ENCODE measurements at regions not wholly inside any gene's neighbourhood (a gene's known extent, or its start where the extent isn't known, plus 50 kb on each side); places are given as distances from the start of the nearest gene placed in this dataset.

GRCh38 chr2:134177351-134177931 is 76.4 kb upstream of the MGAT5 start:
- DNase-seq (ENCODE audit: low spot score), result no peak

- DNase-seq (ENCODE audit: low spot score), result peak; percentile 17
Measured at GRCh38 chr2:134178138-134178877, 75.6 kb upstream of the MGAT5 start.

GRCh38 chr2:134181219-134181618 is 72.7 kb upstream of the MGAT5 start:
- DNase-seq (ENCODE audit: low spot score), result no peak

- DNase-seq (ENCODE audit: low spot score), result no peak
Measured at GRCh38 chr2:134183679-134184078, 70.2 kb upstream of the MGAT5 start.

- no peak for DNase-seq (ENCODE audit: low spot score)
Measured at GRCh38 chr2:134185639-134186038, 68.2 kb upstream of the MGAT5 start.

GRCh38 chr2:134189009-134189720 is 64.7 kb upstream of the MGAT5 start:
- DNase-seq (ENCODE audit: low spot score), result peak; percentile 75

- no peak for DNase-seq (ENCODE audit: low spot score)
Measured at GRCh38 chr2:134190062-134190806, 63.6 kb upstream of the MGAT5 start.

- DNase-seq (ENCODE audit: low spot score), result no peak
Measured at GRCh38 chr2:134190807-134191203, 63.1 kb upstream of the MGAT5 start.

- DNase-seq (ENCODE audit: low spot score), result no peak
Measured at GRCh38 chr2:134191835-134192234, 62.0 kb upstream of the MGAT5 start.

GRCh38 chr2:134193006-134193405 is 60.9 kb upstream of the MGAT5 start:
- no peak for DNase-seq (ENCODE audit: low spot score)

- no peak for DNase-seq (ENCODE audit: low spot score)
Measured at GRCh38 chr2:134194519-134194918, 59.4 kb upstream of the MGAT5 start.

GRCh38 chr2:134195341-134195740 is 58.5 kb upstream of the MGAT5 start:
- DNase-seq (ENCODE audit: low spot score), result no peak

GRCh38 chr2:134197445-134197844 is 56.4 kb upstream of the MGAT5 start:
- no peak for DNase-seq (ENCODE audit: low spot score)

- DNase-seq (ENCODE audit: low spot score), result peak; percentile 14
Measured at GRCh38 chr2:134198006-134198634, 55.8 kb upstream of the MGAT5 start.

- no peak for DNase-seq (ENCODE audit: low spot score)
Measured at GRCh38 chr2:134199123-134199522, 54.7 kb upstream of the MGAT5 start.

- no peak for DNase-seq (ENCODE audit: low spot score)
Measured at GRCh38 chr2:134200036-134200618, 53.7 kb upstream of the MGAT5 start.

- DNase-seq (ENCODE audit: low spot score), result no peak
Measured at GRCh38 chr2:134201533-134201932, 52.3 kb upstream of the MGAT5 start.

- peak; percentile 18 for DNase-seq (ENCODE audit: low spot score)
Measured at GRCh38 chr2:134202371-134202770, 51.5 kb upstream of the MGAT5 start.

GRCh38 chr2:134203175-134203574 is 50.7 kb upstream of the MGAT5 start:
- DNase-seq (ENCODE audit: low spot score), result no peak

Data from AG20443 (cell line).